ENCODE measurements at regions not wholly inside any gene's neighbourhood (a gene's known extent, or its start where the extent isn't known, plus 50 kb on each side); places are given as distances from the start of the nearest gene placed in this dataset.

GRCh38 chr5:5637173-5637572, 214.7 kb downstream of the ICE1 start:
- DNase-seq (no peak), ATAC-seq (no peak)
- Histone ChIP-seq H3K9me3 (no peaks in the 10 kb centered on the region), H3K4me3 (no peak overlapping the region), H3K27me3 (no peaks in the 10 kb centered on the region), H3K4me1 (peaks cover 0 to 17% (median 10%) of the 10 kb centered on the region in 12 donors), H3K36me3 (no peaks in the 10 kb centered on the region), H3K27ac (no peak overlapping the region)
- intact Hi-C loops (cut with DNase I): no loop called here
- TF ChIP-seq CTCF (IDR thresholded peaks at IDR 0.05) (no peak), POLR2A (IDR thresholded peaks at IDR 0.05) (no peak)
- 37 to 45% (median 42%) methylated on average over 2 of the region's 2 CpGs for WGBS, 4 donors

GRCh38 chr5:5634817-5635216, 212.3 kb downstream of the ICE1 start:
- H3K36me3 ChIP-seq: no peaks in the 10 kb centered on the region
- no peak overlapping the region for H3K4me3 ChIP-seq
- peaks cover 0 to 17% (median 10%) of the 10 kb centered on the region in 12 donors for H3K4me1 ChIP-seq
- intact Hi-C loops (cut with DNase I): no loop called here
- H3K27ac ChIP-seq: no peak overlapping the region
- ATAC-seq: no peak
- H3K27me3 ChIP-seq: no peaks in the 10 kb centered on the region
- no peak for DNase-seq
- no peaks in the 10 kb centered on the region for H3K9me3 ChIP-seq
- TF ChIP-seq POLR2A (IDR thresholded peaks at IDR 0.05): no peak
- TF ChIP-seq CTCF (IDR thresholded peaks at IDR 0.05): no peak
- WGBS, 4 donors: 52 to 65% (median 59%) methylated on average over 4 of the region's 4 CpGs

GRCh38 chr5:5633579-5633978, 211.1 kb downstream of the ICE1 start:
- H3K4me3 ChIP-seq: no peak overlapping the region
- no peak overlapping the region for H3K27ac ChIP-seq
- no peaks in the 10 kb centered on the region for H3K27me3 ChIP-seq
- no peaks in the 10 kb centered on the region for H3K9me3 ChIP-seq
- no peak for DNase-seq
- peaks cover 0 to 23% (median 9%) of the 10 kb centered on the region in 12 donors for H3K4me1 ChIP-seq
- H3K36me3 ChIP-seq: no peaks in the 10 kb centered on the region
- intact Hi-C loops (cut with DNase I): no loop called here
- 85 to 95% (median 89%) methylated on average over 4 of the region's 4 CpGs for WGBS, 4 donors
- ATAC-seq: no peak
- no peak for TF ChIP-seq CTCF (IDR thresholded peaks at IDR 0.05)
- TF ChIP-seq POLR2A (IDR thresholded peaks at IDR 0.05): no peak

GRCh38 chr5:5632678-5633077, 210.2 kb downstream of the ICE1 start:
- no peak overlapping the region for H3K4me3 ChIP-seq
- peaks cover 0 to 14% (median 1%) of the 10 kb centered on the region in 12 donors for H3K4me1 ChIP-seq
- ATAC-seq (no peak), DNase-seq (no peak)
- H3K27me3 ChIP-seq: no peaks in the 10 kb centered on the region
- no peak overlapping the region for H3K27ac ChIP-seq
- TF ChIP-seq CTCF (IDR thresholded peaks at IDR 0.05): no peak
- no peak for TF ChIP-seq POLR2A (IDR thresholded peaks at IDR 0.05)
- intact Hi-C loops (cut with DNase I): no loop called here
- H3K9me3 ChIP-seq: no peaks in the 10 kb centered on the region
- WGBS, 4 donors: 91 to 95% (median 92%) methylated on average over 2 of the region's 2 CpGs
- no peaks in the 10 kb centered on the region for H3K36me3 ChIP-seq

All from heart left ventricle (tissue), 16 donors.